Heart right ventricle (tissue), 16 donors: ENCODE measurements at regions not wholly inside any gene's neighbourhood (a gene's known extent, or its start where the extent isn't known, plus 50 kb on each side); places are given as distances from the start of the nearest gene placed in this dataset.

ENCODE experiments used
- ATAC-seq, 8 donors: fragments of 200-7000 bp; cut with Tn5 transposase; one replicate each; pipeline ENCODE4 v1.9.1; 2020; ENCODE audit warnings: mild to moderate bottlenecking in 8 of 8, moderate library complexity in 8 of 8, moderate number of reproducible peaks in 1 of 8
- DNase-seq, 2 donors: peaks; one replicate each; pipeline ENCODE4 v3.0.0-alpha.2; 2020
- H3K27ac ChIP-seq, 10 donors: fragments of 200-600 bp; sonication (generic) in 2 of 10; one replicate each; pipeline versions ENCODE4 v1.5.0 to v1.8.0; 2020 to 2022; ENCODE audit warnings: mild to moderate bottlenecking in 3 of 10
- H3K27me3 ChIP-seq, 7 donors: fragments of 200-600 bp; one replicate each; pipeline ENCODE4 v1.8.0; 2021 to 2022; ENCODE audit warnings: mild to moderate bottlenecking in 2 of 7
- H3K36me3 ChIP-seq, 9 donors: fragments of 200-600 bp; sonication (generic) in 1 of 9; one replicate each; pipeline versions ENCODE4 v1.5.0 to v1.8.0; 2020 to 2022; ENCODE audit warnings: mild to moderate bottlenecking in 2 of 9
- H3K4me1 ChIP-seq, 9 donors: fragments of 200-600 bp; sonication (generic) in 1 of 9; one replicate each; pipeline versions ENCODE4 v1.5.0 to v1.8.0; 2020 to 2022; ENCODE audit warnings: mild to moderate bottlenecking in 4 of 9
- H3K4me3 ChIP-seq, 10 donors: fragments of 200-600 bp; sonication (generic) in 2 of 10; one replicate each; pipeline versions ENCODE4 v1.5.0 to v1.8.0; 2020 to 2022; ENCODE audit warnings: mild to moderate bottlenecking in 7 of 10, moderate library complexity in 2 of 10
- H3K9me3 ChIP-seq, 11 donors: fragments of 200-600 bp in 10 of 11; sonication (generic) in 2 of 11; one replicate each; pipeline versions ENCODE4 v1.5.0 to v1.8.0; 2013 to 2022; ENCODE audit warnings: mild to moderate bottlenecking in 2 of 11, control low read depth in 1 of 11, moderate library complexity in 1 of 11
- CTCF ChIP-seq, 9 donors: fragments of 200-600 bp; sonication (generic) in 2 of 9; IDR thresholded peaks; one replicate each; pipeline versions ENCODE4 v1.5.0 to v1.8.0; 2021 to 2022; ENCODE audit warnings: antibody characterized with exemption in 9 of 9, mild to moderate bottlenecking in 5 of 9, moderate library complexity in 1 of 9
- WGBS, 2 donors: extraction: QIAGEN DNeasy Blood & Tissue Kit; methylation state at CpG; one replicate each; pipeline ENCODE4 v1.1.7; 2013; ENCODE audit warnings: inconsistent platforms in 1 of 2; 5-methylcytosine and 5-hydroxymethylcytosine counted together
- intact Hi-C, 10 donors: fragments of 100-400 bp; cut with DNase I; formaldehyde crosslinking; loops; one replicate each; pipeline versions ENCODE4 v1.11.1 to v1.14.2; 2022
- donor health status: Arrhythmogenic right ventricular cardiomyopathy.
- donor health status: ischemic (EF 13 %, LVEDD 7.1; RV severe dilation, severe dysfunction).
- donor health status: healthy with polysubstance abuse.
- donor health status: DM: no; HTN: yes; CAD: no.
- donor health status: DM: no; HTN: no; CAD: no.
- donor health status: ischemic (EF 25% LVEDD 6.9; RV normal size, moderate dysfunction).
- donor health status: ischemic (EF 25% LVEDD 5.7; RV mildly dilated, moderate dysfunction).
- donor health status: healthy.
- donor health status: DM: yes; HTN: yes; CAD: no.
- donor health status: Ischemic cardiomyopathy.
- donor health status: ischemic (EF 35%, LVEDD 5.7; RV mildly dilated, moderate dysfunction).
- donor health status: nonischemic (EF 11% LVEDD 7.7; RV severe dilation, severe dysfunction).
- donor health status: DM: yes; HTN: yes; CAD: no.
- donor health status: PGD.
- donor health status: ischemic (EF 29% LVEDD 5.4; RV normal size, mild dysfunction).
- donor health status: nonischemic (EF 23%, LVEDD 6.1; RV moderate dilation, normal function).

DNA sequence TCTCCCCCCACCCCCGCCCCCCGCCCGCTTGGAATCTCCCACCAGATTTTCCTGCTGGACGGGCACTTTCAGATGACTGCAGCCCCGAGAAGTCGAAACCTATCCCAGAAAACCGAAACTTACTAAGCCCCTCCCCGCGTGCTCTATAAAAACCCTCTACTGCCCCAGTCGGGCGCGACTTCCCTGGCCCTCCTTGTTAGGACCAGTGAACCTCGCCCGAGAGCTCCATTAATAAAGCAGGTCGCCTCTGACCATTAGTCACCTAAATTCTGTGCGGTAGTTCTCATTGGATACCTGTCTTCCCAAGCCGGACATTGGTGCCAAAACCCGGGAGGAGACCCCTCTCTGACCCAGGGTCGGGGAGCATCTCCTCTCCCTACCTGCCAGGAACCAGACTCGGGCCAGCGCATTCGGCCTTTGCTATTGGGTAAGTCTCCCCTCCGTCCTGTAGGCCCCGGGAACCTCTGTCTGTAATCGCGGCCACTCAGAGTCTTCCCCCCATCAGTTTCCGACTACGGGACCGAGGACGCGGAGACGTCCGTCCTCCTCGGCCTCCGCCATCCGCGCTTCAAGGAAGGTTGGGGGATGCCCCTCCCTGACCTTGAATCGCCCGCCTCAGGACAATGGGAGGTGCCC is 958.0 kb downstream of the RPA4 start:
- no peak overlapping the region for H3K27ac ChIP-seq
- DNase-seq (no peak), ATAC-seq (no peak)
- H3K4me3 ChIP-seq, result no peak overlapping the region
- H3K9me3 ChIP-seq, result peaks cover 0 to 47% (median 0%) of the 10 kb centered on the region in 11 donors
- intact Hi-C loops, result no loop called here
- WGBS, 2 donors, result 94 to 95% methylated on average over 39 of the region's 39 CpGs
- no peak for TF ChIP-seq CTCF (IDR thresholded peaks at IDR 0.05)
- no peaks in the 10 kb centered on the region for H3K36me3 ChIP-seq
- H3K27me3 ChIP-seq, result peaks cover 0 to 6% (median 0%) of the 10 kb centered on the region in 7 donors
- H3K4me1 ChIP-seq, result no peaks in the 10 kb centered on the region

DNA sequence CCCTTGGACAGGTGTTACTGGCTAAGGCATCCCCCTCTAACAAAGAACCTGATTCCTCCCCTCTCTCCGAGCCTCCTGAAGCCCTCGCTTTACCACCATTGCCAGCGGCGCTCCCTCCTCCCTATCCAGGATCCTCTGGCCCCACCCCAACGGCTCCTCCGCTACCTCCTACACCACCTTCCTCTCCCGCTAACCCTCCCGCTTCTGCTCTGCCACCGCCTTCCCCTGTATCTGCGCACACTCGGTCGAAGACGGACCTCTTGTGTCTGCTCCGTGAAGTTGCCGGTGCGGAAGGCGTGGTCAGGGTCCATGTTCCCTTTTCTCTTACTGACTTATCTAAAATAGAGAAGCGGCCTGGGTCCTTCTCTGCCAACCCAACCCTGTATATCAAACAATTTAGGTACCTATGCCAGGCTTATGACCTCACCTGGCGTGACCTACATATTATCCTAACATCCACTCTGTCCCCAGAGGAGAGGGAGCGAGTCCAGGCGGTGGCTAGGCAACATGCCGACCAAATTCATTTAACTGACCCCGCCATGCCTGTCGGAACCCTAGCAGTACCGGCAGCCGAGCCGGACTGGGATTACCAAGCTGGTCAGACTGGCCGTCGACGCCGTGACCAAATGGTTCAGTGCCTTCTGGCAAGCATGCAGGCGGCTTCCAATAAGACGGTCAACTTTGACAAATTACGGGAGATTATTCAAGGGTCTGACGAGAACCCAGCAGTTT is 958.9 kb downstream of the RPA4 start:
- no peaks in the 10 kb centered on the region for H3K4me1 ChIP-seq
- no peak for DNase-seq
- no peak overlapping the region for H3K4me3 ChIP-seq
- intact Hi-C loops, result no loop called here
- no peaks in the 10 kb centered on the region for H3K36me3 ChIP-seq
- TF ChIP-seq CTCF (IDR thresholded peaks at IDR 0.05), result no peak
- WGBS, 2 donors, result 97 to 98% methylated on average over 30 to 35 of the region's 35 CpGs
- ATAC-seq, result no peak
- H3K27ac ChIP-seq, result no peak overlapping the region
- no peaks in the 10 kb centered on the region for H3K27me3 ChIP-seq
- H3K9me3 ChIP-seq, result peaks cover 0 to 56% (median 0%) of the 10 kb centered on the region in 11 donors

DNA sequence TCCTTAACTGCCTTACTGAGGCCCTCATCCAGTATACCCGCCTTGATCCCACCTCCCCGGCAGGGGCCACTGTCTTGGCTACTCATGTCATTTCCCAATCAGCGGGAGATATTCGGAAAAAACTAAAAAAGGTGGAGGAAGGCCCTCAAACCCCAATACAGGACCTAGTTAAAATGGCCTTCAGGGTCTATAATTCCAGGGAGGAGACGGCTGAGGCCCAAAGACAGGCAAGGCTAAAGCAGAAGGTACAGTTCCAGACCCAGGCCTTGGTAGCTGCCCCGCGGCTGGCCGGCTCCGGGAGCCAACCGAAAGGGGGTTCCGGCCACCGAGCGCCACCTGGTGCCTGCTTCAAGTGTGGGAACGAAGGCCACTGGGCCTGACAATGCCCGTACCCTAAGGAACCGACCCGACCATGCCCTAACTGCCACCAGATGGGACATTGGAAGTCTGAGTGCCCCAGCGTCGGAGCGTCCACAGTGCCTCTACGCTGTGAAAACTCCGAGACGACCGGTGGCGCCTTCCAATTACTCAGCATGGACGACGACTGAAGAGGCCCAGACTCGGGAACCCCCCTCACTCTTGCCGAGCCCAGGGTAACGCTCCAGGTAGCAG is 959.6 kb downstream of the RPA4 start:
- H3K36me3 ChIP-seq, result no peaks in the 10 kb centered on the region
- H3K27me3 ChIP-seq, result no peaks in the 10 kb centered on the region
- no peak for TF ChIP-seq CTCF (IDR thresholded peaks at IDR 0.05)
- H3K4me3 ChIP-seq, result no peak overlapping the region
- peaks cover 0 to 62% (median 0%) of the 10 kb centered on the region in 11 donors for H3K9me3 ChIP-seq
- no peak overlapping the region for H3K27ac ChIP-seq
- ATAC-seq (no peak), DNase-seq (no peak)
- 96 to 98% methylated on average over 27 to 30 of the region's 30 CpGs for WGBS, 2 donors
- intact Hi-C loops, result no loop called here
- no peaks in the 10 kb centered on the region for H3K4me1 ChIP-seq

- Histone ChIP-seq H3K27ac (no peak overlapping the region), H3K4me1 (no peaks in the 10 kb centered on the region), H3K36me3 (no peaks in the 10 kb centered on the region), H3K27me3 (no peaks in the 10 kb centered on the region), H3K9me3 (peaks cover 0 to 67% (median 0%) of the 10 kb centered on the region in 11 donors), H3K4me3 (no peak overlapping the region)
- DNase-seq (no peak), ATAC-seq (no peak)
- intact Hi-C loops, result no loop called here
- no peak for TF ChIP-seq CTCF (IDR thresholded peaks at IDR 0.05)
- 96 to 98% methylated on average over 18 of the region's 18 CpGs for WGBS, 2 donors
Observed at GRCh38 chrX:97844161-97844560, 960.5 kb downstream of the RPA4 start.
